Stimulated activated CD8-positive, alpha-beta memory T cell treated with anti-CD3 and anti-CD28 coated beads, Interleukin-7, amount 100 ng/mL, for 1 hour (primary cell): ENCODE measurements at regions not wholly inside any gene's neighbourhood (a gene's known extent, or its start where the extent isn't known, plus 50 kb on each side); places are given as distances from the start of the nearest gene placed in this dataset.

ENCODE experiments used
- DNase-seq, 2 donors: peaks; one replicate each; pipeline ENCODE4 v3.0.0-alpha.2; 2020; ENCODE audit warnings: low read depth in 2 of 2

- DNase-seq, result no peak
Observed at GRCh38 chr13:106350208-106350607, 185.3 kb downstream of the EFNB2 start.

- no peak for DNase-seq
Observed at GRCh38 chr13:106349080-106349931, 186.2 kb downstream of the EFNB2 start.

- DNase-seq, result no peak
Observed at GRCh38 chr13:106348075-106348840, 187.2 kb downstream of the EFNB2 start.

- no peak for DNase-seq
Observed at GRCh38 chr13:106344342-106344741, 191.1 kb downstream of the EFNB2 start.

- DNase-seq, result no peak
Observed at GRCh38 chr13:106343836-106344235, 191.6 kb downstream of the EFNB2 start.

- no peak for DNase-seq
Observed at GRCh38 chr13:106340249-106340648, 195.2 kb downstream of the EFNB2 start.

GRCh38 chr13:106337096-106337850, 198.2 kb downstream of the EFNB2 start:
- DNase-seq, result no peak

- DNase-seq, result no peak
Observed at GRCh38 chr13:106336668-106337067, 198.8 kb downstream of the EFNB2 start.

- no peak for DNase-seq
Observed at GRCh38 chr13:106332621-106333020, 202.8 kb downstream of the EFNB2 start.

GRCh38 chr13:106331116-106331515, 204.3 kb downstream of the EFNB2 start:
- no peak for DNase-seq

- DNase-seq, result no peak
Observed at GRCh38 chr13:106329941-106330340, 205.5 kb downstream of the EFNB2 start.

- DNase-seq, result no peak
Observed at GRCh38 chr13:106326751-106327150, 208.7 kb downstream of the EFNB2 start.

- DNase-seq, result no peak
Observed at GRCh38 chr13:106324444-106324843, 211.0 kb downstream of the EFNB2 start.

GRCh38 chr13:106322628-106323027, 212.8 kb downstream of the EFNB2 start:
- DNase-seq, result no peak

- DNase-seq, result no peak
Observed at GRCh38 chr13:106318941-106319411, 216.5 kb downstream of the EFNB2 start.

- no peak for DNase-seq
Observed at GRCh38 chr13:106314417-106314816, 221.0 kb downstream of the EFNB2 start.

- DNase-seq, result no peak
Observed at GRCh38 chr13:106311004-106311403, 224.5 kb downstream of the EFNB2 start.

GRCh38 chr13:106310291-106310865, 225.1 kb downstream of the EFNB2 start:
- no peak for DNase-seq

- no peak for DNase-seq
Observed at GRCh38 chr13:106306748-106307277, 228.6 kb downstream of the EFNB2 start.

GRCh38 chr13:106302843-106303242, 232.6 kb downstream of the EFNB2 start:
- no peak for DNase-seq

- DNase-seq, result no peak
Observed at GRCh38 chr13:106302011-106302410, 233.5 kb downstream of the EFNB2 start.
